Testis (tissue), 2 donors: ENCODE measurements at regions not wholly inside any gene's neighbourhood (a gene's known extent, or its start where the extent isn't known, plus 50 kb on each side); places are given as distances from the start of the nearest gene placed in this dataset.

Experiments used
- CTCF ChIP-seq, 3 experiments: fragments of 450-650 bp in 2 of 3; fragments of 200-600 bp in 1 of 3; sonication (generic) in 1 of 3; IDR thresholded peaks; one replicate each; pipeline ENCODE4 v1.5.1; 2016 to 2019; ENCODE audit warnings: antibody characterized with exemption in 3 of 3, mild to moderate bottlenecking in 2 of 3, moderate library complexity in 1 of 3
- POLR2A ChIP-seq: fragments of 450-650 bp; IDR thresholded peaks from one replicate; pipeline ENCODE4 v1.6.1; 2017; ENCODE audit warnings: antibody characterized with exemption, mild to moderate bottlenecking, moderate library complexity

- TF ChIP-seq POLR2A (no peak), CTCF (IDR thresholded peaks at IDR 0.05) (no peak)
Measured at GRCh38 chr20:58010666-58011065, 217.8 kb downstream of the ANKRD60 start.
